HepG2 (cell line): ENCODE measurements at regions not wholly inside any gene's neighbourhood (a gene's known extent, or its start where the extent isn't known, plus 50 kb on each side); places are given as distances from the start of the nearest gene placed in this dataset.

Experiments used
- ATAC-seq: fragments of 200-7000 bp; cut with Tn5 transposase; 3 replicates; pipeline ENCODE4 v1.9.1; 2020; ENCODE audit warnings: mild to moderate bottlenecking, moderate library complexity
- BruUV-seq: library from RNA; stranded (reverse); fragments of 400-500 nt; replicated peaks from 2 replicates; lab custom pipeline; 2021; lab: Mats Ljungman, UMichigan
- CTCF ChIA-PET: fragments of 300-600 bp; formaldehyde crosslinking; extraction: SDS; loops from one replicate; lab custom pipeline; 2021; ENCODE audit warnings: low total read pairs, inconsistent platforms, low intra/inter-chr PET ratio; lab: Yijun Ruan, JAX
- POLR2A ChIA-PET: fragments of 350-600 bp; sonication (Branson Sonifier 250); formaldehyde crosslinking; loops from one replicate; lab custom pipeline; 2020; ENCODE audit warnings: antibody characterized with exemption, inconsistent platforms; lab: Yijun Ruan, JAX
- DNase-seq: peaks from one replicate; pipeline ENCODE4 v3.0.0-alpha.2; 2015; ENCODE audit warnings: low spot score
- FAIRE-seq: peaks from 3 replicates; lab custom pipeline; 2011; peaks lifted over from hg19 to GRCh38; lab: Jason Lieb, UNC
- H2AFZ ChIP-seq: one replicate; pipeline ENCODE4 v1.6.1; 2011; ENCODE audit warnings: low read length, inconsistent platforms
- H3K27ac ChIP-seq: fragments of 300-600 bp; 3 replicates; pipeline ENCODE4 v1.8.0; 2011; ENCODE audit warnings: mixed run types, mild to moderate bottlenecking, mixed read lengths, low read length, inconsistent platforms; ENCODE audit not compliant: insufficient read depth; ENCODE audit errors: extremely low read length
- H3K27me3 ChIP-seq, 2 experiments: fragments of 200-600 bp in 1 of 2; 2 replicates in 1 of 2; 3 replicates in 1 of 2; pipeline versions ENCODE4 v1.6.0 to v1.8.0; 2011; ENCODE audit warnings: low read length in 2 of 2, mild to moderate bottlenecking in 2 of 2, moderate library complexity in 2 of 2, inconsistent platforms in 1 of 2; ENCODE audit not compliant: insufficient read depth in 2 of 2, control insufficient read depth in 1 of 2
- H3K36me3 ChIP-seq, 2 experiments: fragments of 200-600 bp in 1 of 2; replicated peaks in 1 of 2; 2 replicates in 1 of 2; 3 replicates in 1 of 2; pipeline versions ENCODE4 v1.5.1 to v1.8.0; 2011; ENCODE audit warnings: low read length in 2 of 2, inconsistent platforms in 1 of 2; ENCODE audit not compliant: insufficient read depth in 2 of 2, control insufficient read depth in 1 of 2
- H3K4me1 ChIP-seq: 2 replicates; pipeline ENCODE4 v1.5.1; 2012; ENCODE audit warnings: low read length, inconsistent platforms; ENCODE audit not compliant: insufficient read depth
- H3K4me2 ChIP-seq: 2 replicates; pipeline ENCODE4 v1.6.0; 2011; ENCODE audit warnings: low read depth, low read length, inconsistent platforms
- H3K4me3 ChIP-seq, 3 experiments: fragments of 200-600 bp in 1 of 3; sonication (generic), shearing (Covaris generic) in 1 of 3; replicated peaks in 1 of 3; 2 replicates each; pipeline ENCODE4 v1.5.1; 2011 to 2016; ENCODE audit warnings: low read length in 3 of 3, inconsistent platforms in 2 of 3, low read depth in 2 of 3, mild to moderate bottlenecking in 2 of 3, control low read depth in 1 of 3, mixed read lengths in 1 of 3; ENCODE audit not compliant: insufficient read depth in 1 of 3
- H3K79me2 ChIP-seq: one replicate; pipeline ENCODE4 v1.6.1; 2011; ENCODE audit warnings: low read length, inconsistent platforms; ENCODE audit not compliant: insufficient read depth
- H3K9ac ChIP-seq: 2 replicates; pipeline ENCODE4 v1.6.0; 2011; ENCODE audit warnings: mild to moderate bottlenecking, low read depth, low read length, inconsistent platforms; ENCODE audit not compliant: insufficient read depth
- H3K9me3 ChIP-seq: 2 replicates; pipeline ENCODE4 v1.5.1; 2012; ENCODE audit warnings: mild to moderate bottlenecking, low read length
- H4K20me1 ChIP-seq: 2 replicates; pipeline ENCODE4 v1.6.0; 2011; ENCODE audit warnings: inconsistent platforms, mild to moderate bottlenecking, low read length, moderate library complexity; ENCODE audit not compliant: insufficient read depth
- ATF7 ChIP-seq, 2 experiments: fragments of 450-650 bp in 1 of 2; sonication (generic) in 1 of 2; formaldehyde crosslinking in 1 of 2; IDR thresholded peaks; 2 replicates each; pipeline versions ENCODE4 v1.4.0 to v1.6.1; 2016 to 2020; ENCODE audit warnings: antibody characterized with exemption in 1 of 2, mild to moderate bottlenecking in 1 of 2, missing genetic modification reagents in 1 of 2
- FOXK2 ChIP-seq: fragments of 450-650 bp; IDR thresholded peaks from 2 replicates; pipeline ENCODE4 v1.6.1; 2016
- HNRNPUL1 ChIP-seq: fragments of 200-400 bp; formaldehyde crosslinking; IDR thresholded peaks from 2 replicates; pipeline ENCODE4 v1.6.1; 2017; ENCODE audit warnings: low read depth, mild to moderate bottlenecking, low read length, moderate library complexity
- JARID2 ChIP-seq: sonication (generic); formaldehyde crosslinking; IDR thresholded peaks from 2 replicates; pipeline ENCODE4 v1.8.1; 2023; ENCODE audit warnings: missing genetic modification reagents, inconsistent platforms; ENCODE audit not compliant: insufficient replicate concordance
- NFKB2 ChIP-seq: sonication (generic); formaldehyde crosslinking; IDR thresholded peaks from 2 replicates; pipeline ENCODE4 v1.4.0; 2020; ENCODE audit warnings: missing genetic modification reagents, borderline replicate concordance
- PHF21A ChIP-seq: sonication (generic); formaldehyde crosslinking; IDR thresholded peaks from 2 replicates; pipeline ENCODE4 v1.5.0; 2020; ENCODE audit warnings: mild to moderate bottlenecking, missing genetic modification reagents
- SRY ChIP-seq: sonication (generic); formaldehyde crosslinking; IDR thresholded peaks from 2 replicates; pipeline ENCODE4 v1.8.0; 2022; ENCODE audit warnings: mild to moderate bottlenecking, missing genetic modification reagents
- XRCC5 ChIP-seq: fragments of 200-400 bp; formaldehyde crosslinking; optimal IDR thresholded peaks from 2 replicates; pipeline ENCODE3; 2017; ENCODE audit warnings: mild to moderate bottlenecking, low read length
- ZBTB43 ChIP-seq: sonication (generic); formaldehyde crosslinking; conservative IDR thresholded peaks from 2 replicates; pipeline ENCODE4 v1.4.0; 2020; ENCODE audit warnings: missing genetic modification reagents
- ZC3H4 ChIP-seq: sonication (generic); formaldehyde crosslinking; IDR thresholded peaks from 2 replicates; pipeline ENCODE4 v1.4.0; 2020; ENCODE audit warnings: missing genetic modification reagents, borderline replicate concordance
- ZNF547 ChIP-seq: sonication (generic); formaldehyde crosslinking; IDR thresholded peaks from 2 replicates; pipeline ENCODE4 v1.5.1; 2020; ENCODE audit warnings: mild to moderate bottlenecking, missing genetic modification reagents
- ZNF549 ChIP-seq: sonication (generic); formaldehyde crosslinking; IDR thresholded peaks from 2 replicates; pipeline ENCODE4 v1.5.0; 2020; ENCODE audit warnings: missing genetic modification reagents
- ZNF652 ChIP-seq: IDR thresholded peaks from 2 replicates; pipeline ENCODE4 v1.6.1; 2016; ENCODE audit warnings: low read depth, borderline replicate concordance
- ZNF724P ChIP-seq: sonication (generic); formaldehyde crosslinking; IDR thresholded peaks from 2 replicates; pipeline ENCODE4 v1.8.0; 2022; ENCODE audit warnings: missing genetic modification reagents, borderline replicate concordance
- ZNF782 ChIP-seq: sonication (generic); formaldehyde crosslinking; IDR thresholded peaks from 2 replicates; pipeline ENCODE4 v1.4.0; 2020; ENCODE audit warnings: missing genetic modification reagents, mild to moderate bottlenecking, borderline replicate concordance
- ZSCAN5A ChIP-seq: sonication (generic); formaldehyde crosslinking; IDR thresholded peaks from 2 replicates; pipeline ENCODE4 v1.8.0; 2022; ENCODE audit warnings: mild to moderate bottlenecking, missing genetic modification reagents, borderline replicate concordance
- WGBS: methylation state at CpG from one replicate; pipeline ENCODE4 v1.1.6; 2017; ENCODE audit warnings: low lambda C conversion rate; 5-methylcytosine and 5-hydroxymethylcytosine counted together
- in situ Hi-C: cut with HindIII; loops from 2 replicates; pipeline ENCODE4 v1.10.0; 2017; ENCODE audit warnings: low pct_unique_long_range_greater_than_20kb; ENCODE audit not compliant: extremely low pct_ligation_motif_present
- intact Hi-C: fragments of 100-400 bp; cut with micrococcal nuclease; formaldehyde crosslinking; loops from one replicate; pipeline ENCODE4 v1.10.0; 2022; ENCODE audit not compliant: unreplicated experiment
- TF ChIP-seq, protein P1 (sequence below): sonication (generic); formaldehyde crosslinking; IDR thresholded peaks from 2 replicates; pipeline ENCODE4 v1.4.0; 2020; ENCODE audit warnings: missing genetic modification reagents

- CTCF ChIA-PET, result no interaction called here
- FAIRE-seq, result no peak
- DNase-seq, result no peak
- H3K27ac ChIP-seq, result no peak overlapping the region
- H3K4me2 ChIP-seq, result no peak overlapping the region
- whole genome bisulfite sequencing, result 0% methylated on average over 3 of the region's 3 CpGs
- in situ Hi-C loops, result no loop called here
- no peaks in the 10 kb centered on the region for H3K4me1 ChIP-seq
- BruUV-seq, result no TSS peak
- TF ChIP-seq ZNF652 (CRISPR knock-in tag) (no peak), NFKB2 (CRISPR knock-in tag) (no peak), ZBTB43 (CRISPR knock-in tag) (no peak), JARID2 (CRISPR knock-in tag) (no peak), FOXK2 (no peak), ZNF782 (CRISPR knock-in tag) (no peak), ZC3H4 (CRISPR knock-in tag) (no peak), HNRNPUL1 (no peak), ATF7 (IDR thresholded peaks at IDR 0.05) (no peak), ATF7 (CRISPR knock-in tag; IDR thresholded peaks at IDR 0.05) (no peak), ZSCAN5A (CRISPR knock-in tag) (no peak), ZNF547 (no peak), SRY (no peak), ZNF549 (CRISPR knock-in tag) (no peak), ZNF724P (no peak), PHF21A (no peak), XRCC5 (no peak)
- TF ChIP-seq, protein P1, sequence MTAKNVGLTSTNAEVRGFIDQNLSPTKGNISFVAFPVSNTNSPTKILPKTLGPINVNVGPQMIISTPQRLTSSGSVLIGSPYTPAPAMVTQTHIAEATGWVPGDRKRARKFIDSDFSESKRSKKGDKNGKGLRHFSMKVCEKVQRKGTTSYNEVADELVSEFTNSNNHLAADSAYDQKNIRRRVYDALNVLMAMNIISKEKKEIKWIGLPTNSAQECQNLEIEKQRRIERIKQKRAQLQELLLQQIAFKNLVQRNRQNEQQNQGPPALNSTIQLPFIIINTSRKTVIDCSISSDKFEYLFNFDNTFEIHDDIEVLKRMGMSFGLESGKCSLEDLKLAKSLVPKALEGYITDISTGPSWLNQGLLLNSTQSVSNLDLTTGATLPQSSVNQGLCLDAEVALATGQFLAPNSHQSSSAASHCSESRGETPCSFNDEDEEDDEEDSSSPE (CRISPR knock-in tag), result no peak
- POLR2A ChIA-PET, result no interaction called here
- no peak overlapping the region for H3K4me3 ChIP-seq
- no peak for ATAC-seq
- H3K27me3 ChIP-seq, result no peaks in the 10 kb centered on the region
- H4K20me1 ChIP-seq, result no peaks in the 10 kb centered on the region
- H3K9ac ChIP-seq, result no peak overlapping the region
- H2AFZ ChIP-seq, result no peak overlapping the region
- intact Hi-C loops, result no loop called here
- peaks cover 77% of the 10 kb centered on the region for H3K9me3 ChIP-seq
- H3K36me3 ChIP-seq, result no peaks in the 10 kb centered on the region
- no peaks in the 10 kb centered on the region for H3K79me2 ChIP-seq
Observed at GRCh38 chr10:9670911-9671310, 1346.8 kb upstream of the CELF2 start.
